NCI-H2081 (cell line): ENCODE measurements at regions not wholly inside any gene's neighbourhood (a gene's known extent, or its start where the extent isn't known, plus 50 kb on each side); places are given as distances from the start of the nearest gene placed in this dataset.
A peak's percentile ranks its signal among the peaks of the same experiment; 100 is the strongest.
"Not testable (repeated sequence)": the region's sequence is repeated elsewhere in the genome, so short reads cannot be mapped to it uniquely, and the experiment has no call there.

Experiments used
- DNase-seq, 2 experiments: peaks; one replicate each; lab custom pipeline; 2025; lab: John Stamatoyannopoulos, UW

DNA sequence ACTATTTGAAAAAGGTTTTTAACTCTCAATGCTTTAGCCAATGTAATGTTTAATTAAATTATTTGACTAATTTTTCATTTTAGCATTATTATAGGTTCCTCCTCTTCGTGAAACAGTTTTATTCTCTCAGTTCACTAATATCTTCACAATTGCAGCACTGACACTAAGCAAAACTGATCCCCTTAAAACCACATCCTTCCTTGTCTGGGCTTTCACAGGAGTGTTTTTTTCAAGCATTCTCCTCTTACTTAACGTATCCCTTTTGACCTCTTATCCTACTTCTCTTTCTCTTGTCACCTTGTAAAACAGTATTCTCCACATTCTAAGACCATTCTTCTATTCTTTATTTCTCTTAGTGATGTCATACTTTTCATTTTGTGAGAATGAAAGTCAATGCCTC, 112.8 kb downstream of the DSC3 start:
- no peak for DNase-seq

DNA sequence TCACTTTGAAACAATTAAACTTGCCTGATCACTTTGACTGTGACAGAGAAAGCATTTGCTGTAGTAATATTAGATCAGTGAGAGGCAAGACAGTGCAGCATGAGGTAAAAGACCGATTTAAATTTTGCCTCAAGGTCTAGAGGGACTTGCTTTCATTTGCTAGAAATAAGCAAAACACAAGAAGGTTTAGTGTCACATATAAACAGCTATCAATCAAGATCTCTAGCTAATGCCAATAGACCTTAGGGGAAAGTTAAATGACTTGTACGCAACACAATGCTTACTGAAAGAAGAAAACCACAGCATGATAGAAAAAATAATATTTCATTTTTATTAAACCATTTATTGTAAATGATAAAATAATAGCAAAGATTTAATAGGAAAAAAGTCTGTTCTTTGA, 113.5 kb downstream of the DSC3 start:
- no peak for DNase-seq

DNA sequence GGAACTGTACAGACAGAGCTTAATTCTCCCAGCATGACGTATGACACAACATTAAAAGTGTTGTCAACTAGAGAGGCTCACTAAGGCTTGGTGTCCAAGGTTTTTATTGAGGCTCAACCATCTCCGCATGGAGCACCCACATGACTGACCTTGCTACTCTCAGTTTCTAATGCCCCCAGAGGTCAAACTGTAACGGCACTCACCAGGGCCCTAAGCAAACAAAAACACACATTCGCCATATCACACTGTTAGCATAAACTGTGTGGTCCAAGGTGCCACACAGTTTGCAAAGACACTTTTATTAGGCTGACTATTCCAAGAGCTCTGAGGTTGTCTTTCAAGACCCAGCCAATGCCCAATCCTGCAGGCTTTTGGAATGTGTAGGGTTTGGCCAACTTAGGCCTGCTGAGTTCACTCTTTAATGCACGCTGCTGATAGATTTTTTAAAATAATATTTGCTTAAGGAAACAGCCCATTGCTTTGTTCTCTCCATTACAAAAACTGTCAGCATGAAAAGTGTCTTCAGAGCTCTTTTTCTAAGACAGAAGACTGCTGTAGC, 114.9 kb downstream of the DSC3 start:
- no peak for DNase-seq

DNA sequence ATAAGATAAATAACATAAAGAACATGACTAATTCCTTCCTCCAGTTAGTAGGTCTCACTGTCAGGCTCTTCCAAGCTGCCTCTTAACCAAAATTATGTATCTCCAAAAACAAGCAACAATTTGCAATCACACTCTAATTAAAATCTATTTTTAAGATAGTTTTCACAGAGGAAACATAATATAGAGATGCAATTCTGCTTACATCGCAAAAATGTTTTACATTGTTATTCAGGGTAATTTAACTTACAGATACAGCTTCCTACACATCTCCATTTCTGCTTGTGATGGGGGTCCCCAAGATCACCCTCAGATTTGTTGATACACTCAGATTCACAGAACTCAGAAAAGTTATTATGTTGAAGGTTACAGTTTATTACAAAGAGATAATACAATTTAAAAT, 115.5 kb downstream of the DSC3 start:
- no peak for DNase-seq

DNA sequence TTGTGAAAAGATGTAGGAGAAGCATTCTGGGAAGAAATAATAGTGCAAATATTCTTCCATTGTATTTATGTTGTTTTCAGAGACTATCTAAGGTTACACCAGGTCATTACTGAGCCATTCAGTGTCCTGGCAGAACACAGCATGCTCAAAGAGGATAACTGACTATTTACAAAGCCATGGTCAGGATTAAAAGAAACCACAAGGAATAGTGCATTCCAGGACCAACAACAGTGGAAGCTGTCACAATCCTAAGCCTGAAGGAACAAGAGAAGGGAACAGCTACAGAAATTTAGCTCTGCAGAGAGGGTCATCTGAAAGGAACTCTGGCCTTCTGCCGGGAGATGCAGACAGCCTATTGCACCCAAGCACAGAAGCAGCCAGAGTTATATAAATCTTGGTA, 116.7 kb downstream of the DSC3 start:
- DNase-seq, result no peak

DNA sequence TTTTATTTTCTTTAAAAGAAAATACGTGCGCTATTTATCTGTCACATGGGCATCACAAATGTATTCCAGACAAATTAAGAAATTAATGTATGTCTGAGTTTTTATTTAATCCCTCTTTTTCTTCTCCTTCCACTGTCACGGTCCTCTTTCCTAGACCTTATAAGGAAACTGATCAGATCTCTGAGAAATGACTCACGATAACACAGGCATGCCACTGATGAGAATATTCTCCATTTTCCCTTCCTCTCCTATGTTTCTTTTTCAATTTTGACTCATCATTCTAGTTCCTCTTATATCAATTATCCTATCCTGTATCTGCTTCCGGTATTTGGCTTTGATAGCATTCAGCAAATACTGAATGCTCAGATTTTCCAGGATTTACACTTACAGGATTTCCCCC, 121.8 kb downstream of the DSC3 start:
- no peak for DNase-seq

DNA sequence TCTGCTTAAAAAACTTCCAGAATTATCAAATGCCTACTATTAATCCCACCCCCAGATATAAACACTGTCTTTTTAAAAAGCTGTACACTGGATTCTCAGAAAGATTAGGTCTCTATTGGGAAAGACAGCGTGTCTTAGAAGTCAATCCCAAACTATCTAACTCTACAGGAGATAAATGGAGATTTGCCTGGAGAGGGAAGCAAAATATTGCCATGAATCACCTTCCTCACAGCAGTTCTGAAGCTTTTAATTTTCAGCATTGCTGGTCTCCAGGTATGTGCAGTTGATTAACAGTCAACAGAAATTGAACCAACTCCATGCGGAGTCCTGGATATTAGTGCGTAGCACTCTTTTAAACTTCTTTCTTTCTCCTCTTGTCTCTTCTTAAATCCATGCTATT, 122.2 kb downstream of the DSC3 start:
- no peak for DNase-seq

DNA sequence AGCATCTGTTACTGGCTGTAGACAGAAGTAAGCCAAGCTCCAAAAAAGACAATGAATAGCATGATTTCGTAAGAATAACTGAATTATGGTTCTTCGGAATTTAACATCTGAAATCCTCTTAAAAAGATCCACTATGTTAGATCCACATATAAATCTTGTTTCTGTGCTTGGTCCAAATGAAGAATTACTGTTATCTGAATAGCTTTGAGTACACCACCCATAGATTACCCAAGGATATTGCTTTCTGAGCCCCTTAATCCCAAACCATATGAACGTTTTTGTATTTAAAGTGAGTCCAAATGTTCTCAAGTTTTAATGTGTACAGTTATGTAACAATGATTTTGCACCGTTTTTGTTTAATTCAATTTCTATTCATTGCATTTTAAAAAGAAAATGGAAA, 124.9 kb downstream of the DSC3 start:
- no peak for DNase-seq

DNA sequence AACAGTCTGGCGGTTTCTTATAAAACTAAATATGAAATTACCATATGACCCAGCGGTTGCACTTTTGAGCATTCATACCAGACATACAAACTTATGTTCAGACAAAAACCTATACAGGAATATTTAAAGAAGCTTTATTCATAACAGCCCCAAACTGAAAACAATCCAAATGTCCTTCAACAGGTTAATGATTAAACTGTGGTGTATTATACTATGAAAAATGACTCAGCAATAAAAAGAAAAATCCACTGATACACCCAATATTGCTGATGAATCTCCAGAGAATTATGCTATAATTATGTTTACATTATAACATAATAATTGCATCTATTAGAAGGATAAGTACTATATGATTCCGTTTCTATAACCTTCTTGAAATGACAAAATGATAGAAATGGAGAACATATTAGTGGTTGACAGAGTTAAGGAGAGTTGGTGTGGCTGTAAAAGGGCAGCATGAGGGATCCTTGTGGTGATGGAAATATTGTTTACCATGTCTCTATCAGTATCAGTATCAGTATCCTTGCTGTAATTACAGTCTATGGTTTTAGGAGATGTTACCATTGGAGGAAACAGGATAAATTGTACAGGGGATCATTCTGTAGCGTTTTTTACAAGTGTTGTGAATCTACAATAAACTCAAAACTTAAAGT, 127.1 kb downstream of the DSC3 start:
- no peak for DNase-seq

DNA sequence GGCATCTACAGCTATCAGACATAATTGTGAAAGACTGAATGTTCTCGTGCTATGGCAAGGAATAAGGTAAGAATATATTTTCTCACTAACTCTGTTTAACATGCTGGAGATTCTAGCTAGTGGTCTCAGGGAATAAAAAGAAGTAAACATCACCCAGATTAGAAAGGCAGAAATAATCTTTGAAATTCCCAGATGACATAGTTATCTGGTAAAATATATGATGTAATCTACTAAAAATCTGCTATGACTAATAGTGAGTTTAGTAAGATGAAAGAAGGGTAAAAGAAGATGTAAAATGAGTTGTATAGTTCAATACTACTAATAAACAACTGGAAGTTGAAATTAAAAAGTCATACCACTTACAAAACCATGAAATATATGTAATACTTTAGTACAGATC, 134.2 kb downstream of the DSC3 start:
- no peak for DNase-seq

DNA sequence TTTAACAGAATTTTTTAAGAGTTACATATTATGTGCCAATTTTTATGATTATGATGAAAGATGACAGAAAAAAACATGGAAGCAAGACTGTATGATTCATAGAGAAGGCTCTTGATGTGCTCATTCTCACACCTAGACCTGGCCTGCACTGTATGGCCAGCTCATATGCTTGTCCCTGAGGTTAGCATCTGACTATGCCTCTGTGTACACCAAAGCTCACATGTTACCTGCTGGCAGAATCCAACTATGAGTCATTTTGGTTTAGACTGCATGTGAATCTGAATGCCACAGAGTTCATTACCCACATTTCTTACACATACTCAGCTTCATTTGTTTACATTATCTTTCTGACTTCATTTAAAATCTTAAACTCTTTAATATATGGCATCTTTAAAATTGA, 139.0 kb downstream of the DSC3 start:
- no peak for DNase-seq

DNA sequence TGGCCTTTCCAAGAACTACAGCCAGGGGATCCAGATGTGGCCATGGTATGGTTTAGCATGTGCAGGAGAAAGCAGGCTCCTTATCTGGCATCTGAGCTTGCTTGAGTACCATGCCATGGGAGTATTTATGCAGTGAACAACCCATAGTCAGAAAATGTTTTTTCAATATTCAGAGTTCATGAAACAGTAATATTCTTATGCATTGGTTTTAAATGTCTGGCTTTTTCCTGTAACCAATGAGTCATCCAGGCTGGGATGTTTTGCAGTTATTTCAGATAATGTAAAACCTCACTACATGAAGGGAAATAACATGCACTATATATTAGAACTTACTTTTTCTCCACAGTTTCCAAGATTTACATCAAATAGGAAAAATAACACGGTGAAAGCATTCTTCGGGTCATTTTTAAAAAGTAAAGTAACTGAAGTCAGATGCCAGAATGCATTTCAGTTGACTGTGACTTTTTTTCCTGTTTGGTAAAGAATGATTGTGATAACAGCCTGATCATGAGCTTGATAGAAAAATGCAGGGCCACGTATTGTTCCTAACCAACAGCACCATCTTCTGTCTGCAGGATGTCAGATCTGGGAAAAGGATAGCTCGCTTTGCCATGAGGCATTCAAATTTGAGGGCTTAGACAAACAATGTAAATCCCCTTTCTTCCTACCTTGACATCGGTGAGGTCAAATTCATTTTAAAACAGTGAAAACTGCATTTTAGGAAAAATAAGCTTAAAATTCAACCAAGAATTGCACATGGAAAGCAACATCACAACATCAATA, 152.8 kb downstream of the DSC3 start:
- peak; percentile 19 to 49 for DNase-seq

DNA sequence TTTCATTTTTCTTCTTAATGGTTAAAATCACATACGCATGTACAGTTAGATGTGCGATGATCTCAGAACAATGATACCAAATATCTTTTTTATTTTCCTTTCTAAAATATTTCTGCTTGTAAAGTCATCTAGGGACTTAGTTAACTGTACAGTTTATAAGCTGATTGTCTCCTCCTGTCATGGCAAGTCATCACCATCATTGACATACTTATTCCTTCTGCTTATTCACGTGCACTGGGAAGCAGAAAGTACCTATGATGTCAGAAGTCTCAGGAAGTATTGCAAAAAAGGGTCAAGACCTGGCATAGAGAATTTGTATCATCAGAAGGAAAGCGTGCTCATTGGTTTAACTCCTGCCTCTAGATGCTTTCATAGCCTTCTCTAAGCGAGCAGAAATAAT, 154.2 kb downstream of the DSC3 start:
- DNase-seq, result no peak

DNA sequence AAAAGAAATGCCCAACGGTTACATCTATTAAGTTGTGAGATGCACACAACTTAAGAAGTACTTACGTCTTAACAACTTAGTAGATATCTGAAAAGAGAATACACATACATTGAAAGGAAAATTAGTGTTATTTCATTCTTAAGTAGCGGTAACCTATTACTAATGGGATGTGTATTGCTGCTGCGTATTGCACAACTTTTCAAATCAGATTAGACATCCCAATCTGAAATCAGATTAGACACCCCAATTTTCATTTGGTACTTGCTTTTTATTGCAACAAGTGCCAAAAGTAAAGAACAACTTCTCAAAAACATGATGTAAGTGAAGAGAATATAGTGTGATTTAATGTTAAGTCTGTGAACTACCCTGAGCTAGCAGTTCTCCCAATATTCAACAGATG, 155.5 kb downstream of the DSC3 start:
- no peak for DNase-seq

DNA sequence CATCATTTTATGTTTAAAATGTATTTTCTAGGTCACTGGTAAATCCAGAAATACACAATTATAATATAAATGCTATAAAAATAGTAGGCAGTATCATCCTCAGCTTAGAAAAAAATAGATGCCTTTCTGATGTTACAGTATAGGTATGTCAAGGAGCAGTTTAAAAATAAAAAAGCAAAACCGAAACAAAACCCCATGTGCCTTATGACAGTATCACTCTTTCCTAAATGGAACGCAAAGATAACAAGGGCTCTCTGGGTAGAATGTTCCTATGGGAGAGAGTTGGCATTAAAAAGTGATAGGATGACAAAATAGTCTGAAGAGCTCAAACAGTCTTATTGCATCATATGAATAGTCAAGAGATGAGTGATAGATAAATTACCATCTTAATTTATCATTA, 172.1 kb downstream of the DSC3 start:
- DNase-seq, result no peak

DNA sequence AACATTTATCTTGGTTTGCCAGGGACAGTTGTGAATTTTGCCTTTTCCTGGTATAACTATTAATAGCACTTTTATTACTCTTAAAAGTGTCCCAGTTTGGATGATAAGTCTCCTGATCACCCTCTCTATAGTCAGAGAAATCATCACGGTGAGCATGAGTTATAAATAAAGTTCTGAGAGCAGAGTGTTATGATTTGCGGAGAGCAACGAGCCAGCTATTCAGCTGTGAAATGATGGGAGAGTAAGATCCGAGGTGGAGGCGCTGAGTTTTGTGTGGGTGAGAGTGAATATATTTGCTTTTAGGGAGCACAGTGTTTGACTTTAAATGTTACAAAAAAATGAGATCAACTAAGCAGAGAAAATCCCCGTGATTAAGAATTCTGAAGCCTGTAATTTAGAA, 179.6 kb downstream of the DSC3 start:
- no peak for DNase-seq

DNA sequence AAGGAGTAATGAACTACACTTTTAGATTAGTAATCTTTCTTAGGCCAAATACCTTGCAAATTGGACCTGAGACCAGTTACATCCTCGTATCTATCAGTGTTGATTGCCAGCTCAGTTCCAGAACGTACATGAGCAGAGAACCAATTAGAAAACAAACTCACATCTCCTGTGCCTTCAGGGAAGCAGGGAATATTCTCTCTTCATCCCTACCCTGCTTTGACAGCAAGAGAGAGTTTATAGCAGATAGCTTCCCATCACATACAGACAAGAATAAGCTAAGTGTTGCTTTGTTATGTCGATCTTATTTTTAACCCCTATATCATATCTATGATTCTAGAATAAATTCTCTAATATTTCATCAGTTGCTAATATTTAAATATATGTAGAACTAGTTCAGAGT, 181.8 kb downstream of the DSC3 start:
- no peak for DNase-seq

DNA sequence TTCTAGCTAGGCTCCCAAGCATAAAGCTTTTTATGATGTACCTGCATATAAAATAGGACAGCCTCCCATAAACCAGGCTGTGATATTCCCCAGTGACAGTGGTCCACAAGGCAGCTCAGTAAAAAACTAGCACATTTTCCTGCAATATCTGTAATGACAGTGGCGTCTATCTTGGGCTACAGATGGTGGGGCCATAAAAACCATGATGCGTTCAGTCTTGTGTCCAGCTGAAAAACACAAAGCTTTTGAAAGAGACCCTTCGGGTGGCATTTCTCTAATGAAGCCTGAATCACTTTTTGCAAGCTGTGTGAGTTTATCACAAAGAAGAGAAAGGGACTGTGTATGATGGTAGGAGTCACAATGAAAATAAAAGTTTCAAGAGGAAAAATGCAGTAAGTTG, 183.5 kb downstream of the DSC3 start:
- DNase-seq, result no peak

DNA sequence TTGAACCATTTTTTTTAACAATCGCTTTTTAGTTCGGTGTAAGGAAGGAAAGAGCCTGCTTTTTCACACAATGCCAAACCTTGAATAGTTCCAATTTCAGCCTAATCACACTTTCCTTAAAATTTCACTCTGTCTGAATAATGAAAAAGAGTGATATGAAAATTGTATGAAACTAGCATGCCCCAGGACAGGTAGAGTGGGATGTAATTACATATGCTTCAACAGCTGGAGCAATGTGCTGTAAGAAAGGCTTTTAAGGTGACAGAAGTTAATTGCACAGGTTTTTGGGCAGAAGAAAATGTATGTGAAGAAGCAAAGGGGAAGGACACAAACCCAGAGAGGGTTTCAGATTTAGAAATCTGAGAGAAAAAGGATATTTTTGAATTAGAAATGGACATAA, 184.0 kb downstream of the DSC3 start:
- no peak for DNase-seq

DNA sequence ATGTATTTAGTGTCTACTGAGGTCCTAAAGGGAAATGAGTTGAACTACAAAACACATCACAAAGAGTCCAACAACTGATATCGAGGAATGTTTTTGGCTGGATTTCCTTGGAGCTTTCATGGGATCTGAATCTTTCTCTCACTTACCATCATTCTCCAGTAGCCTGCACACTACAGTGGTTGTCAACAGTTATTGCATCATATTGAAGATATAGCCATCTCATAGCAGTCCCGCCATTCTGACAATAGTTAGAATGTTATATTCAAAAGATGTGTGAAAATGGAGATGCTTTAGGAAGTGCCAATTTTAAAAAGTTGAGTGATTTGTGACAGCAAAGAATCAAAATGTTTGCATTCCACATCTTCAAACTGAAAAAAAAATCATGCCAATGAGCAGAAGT, 186.8 kb downstream of the DSC3 start:
- no peak for DNase-seq

DNA sequence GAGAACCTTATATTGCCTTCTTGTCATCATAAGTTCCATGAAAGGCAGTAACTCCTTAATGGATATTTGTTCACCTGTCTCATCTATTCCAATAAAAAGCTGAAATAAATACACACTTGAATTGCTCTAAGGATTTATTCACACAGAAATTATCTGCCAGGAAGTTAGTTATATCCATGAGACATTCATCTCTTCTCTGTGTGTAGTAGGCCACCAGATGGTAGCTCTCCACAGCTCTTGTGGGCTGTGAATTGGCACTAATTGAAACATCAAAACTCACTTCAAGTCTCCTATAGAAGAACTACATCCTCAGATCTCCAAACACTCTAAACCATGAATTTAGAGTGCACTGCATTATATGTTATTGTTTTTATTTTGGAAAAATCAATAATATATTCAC, 189.6 kb downstream of the DSC3 start:
- DNase-seq, result peak; percentile 10 to 62

DNA sequence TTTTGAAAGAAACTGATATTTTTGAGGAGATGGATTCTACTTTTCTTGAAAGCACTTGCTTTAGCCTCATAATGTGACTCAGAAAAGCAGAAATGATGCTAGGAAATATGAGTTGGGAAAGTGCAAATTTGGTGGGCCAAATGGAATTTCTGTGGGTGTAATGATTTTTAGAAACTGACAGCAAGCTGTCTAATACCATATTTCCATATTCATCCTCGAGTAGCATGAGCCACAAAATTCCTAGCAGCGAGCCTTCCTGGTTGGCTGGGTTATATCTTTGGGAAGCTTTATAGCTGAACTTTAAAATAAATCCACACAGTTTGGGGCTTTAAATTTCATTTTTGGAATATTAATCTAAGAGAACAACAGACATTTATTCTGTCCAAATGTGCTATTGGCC, 190.0 kb downstream of the DSC3 start:
- no peak for DNase-seq

DNA sequence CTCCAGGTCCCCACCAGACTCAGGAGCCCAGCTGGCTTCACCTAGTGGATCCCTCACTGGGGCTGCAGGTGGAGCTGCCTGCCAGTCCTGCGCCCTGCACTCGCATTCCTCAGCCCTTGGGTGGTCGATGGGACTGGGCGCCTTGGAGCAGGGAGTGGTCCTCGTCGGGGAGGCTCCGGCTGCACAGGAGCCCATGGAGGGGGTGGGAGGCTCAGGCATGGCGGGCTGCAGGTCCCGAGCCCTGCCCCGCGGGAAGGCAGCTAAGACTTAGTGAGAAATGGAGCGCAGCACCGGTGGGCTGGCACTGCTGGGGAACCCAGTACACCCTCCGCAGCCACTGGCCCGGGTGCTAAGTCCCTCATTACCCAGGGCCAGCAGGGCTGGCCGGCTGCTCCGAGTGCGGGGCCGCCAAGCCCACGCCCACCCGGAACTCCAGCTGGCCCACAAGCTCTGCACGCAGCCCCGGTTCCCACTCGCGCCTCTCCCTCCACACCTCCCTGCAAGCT, 203.4 kb downstream of the DSC3 start:
- not testable (repeated sequence) for DNase-seq

DNA sequence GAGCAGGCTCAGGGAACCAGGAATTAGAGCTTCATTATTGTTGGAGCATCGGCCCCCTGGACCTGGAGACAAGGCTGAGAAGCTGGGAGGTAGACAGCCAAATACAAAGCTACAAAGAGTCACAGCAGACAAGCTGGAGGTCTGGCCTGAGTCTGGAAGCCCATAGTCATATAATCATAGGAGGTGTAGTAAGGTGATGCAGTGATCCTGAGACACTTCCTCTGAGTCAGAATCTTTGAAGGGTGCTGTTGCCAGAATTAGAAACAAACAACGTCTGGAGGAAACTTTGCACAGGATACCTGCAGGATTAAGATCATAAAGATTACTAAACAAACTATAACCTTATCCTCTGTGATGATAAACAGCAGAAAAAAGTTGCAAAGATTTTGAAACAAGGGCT, 213.8 kb downstream of the DSC3 start:
- no peak for DNase-seq
